Heart right ventricle (tissue), 16 donors: ENCODE measurements at regions not wholly inside any gene's neighbourhood (a gene's known extent, or its start where the extent isn't known, plus 50 kb on each side); places are given as distances from the start of the nearest gene placed in this dataset.

Experiments used
- ATAC-seq, 8 donors: fragments of 200-7000 bp; cut with Tn5 transposase; one replicate each; pipeline ENCODE4 v1.9.1; 2020; ENCODE audit warnings: mild to moderate bottlenecking in 8 of 8, moderate library complexity in 8 of 8, moderate number of reproducible peaks in 1 of 8
- DNase-seq, 2 donors: peaks; one replicate each; pipeline ENCODE4 v3.0.0-alpha.2; 2020
- H3K27ac ChIP-seq, 10 donors: fragments of 200-600 bp; sonication (generic) in 2 of 10; one replicate each; pipeline versions ENCODE4 v1.5.0 to v1.8.0; 2020 to 2022; ENCODE audit warnings: mild to moderate bottlenecking in 3 of 10
- H3K27me3 ChIP-seq, 7 donors: fragments of 200-600 bp; one replicate each; pipeline ENCODE4 v1.8.0; 2021 to 2022; ENCODE audit warnings: mild to moderate bottlenecking in 2 of 7
- H3K36me3 ChIP-seq, 9 donors: fragments of 200-600 bp; sonication (generic) in 1 of 9; one replicate each; pipeline versions ENCODE4 v1.5.0 to v1.8.0; 2020 to 2022; ENCODE audit warnings: mild to moderate bottlenecking in 2 of 9
- H3K4me1 ChIP-seq, 9 donors: fragments of 200-600 bp; sonication (generic) in 1 of 9; one replicate each; pipeline versions ENCODE4 v1.5.0 to v1.8.0; 2020 to 2022; ENCODE audit warnings: mild to moderate bottlenecking in 4 of 9
- H3K4me3 ChIP-seq, 10 donors: fragments of 200-600 bp; sonication (generic) in 2 of 10; one replicate each; pipeline versions ENCODE4 v1.5.0 to v1.8.0; 2020 to 2022; ENCODE audit warnings: mild to moderate bottlenecking in 7 of 10, moderate library complexity in 2 of 10
- H3K9me3 ChIP-seq, 11 donors: fragments of 200-600 bp in 10 of 11; sonication (generic) in 2 of 11; one replicate each; pipeline versions ENCODE4 v1.5.0 to v1.8.0; 2013 to 2022; ENCODE audit warnings: mild to moderate bottlenecking in 2 of 11, control low read depth in 1 of 11, moderate library complexity in 1 of 11
- WGBS, 2 donors: extraction: QIAGEN DNeasy Blood & Tissue Kit; methylation state at CpG; one replicate each; pipeline ENCODE4 v1.1.7; 2013; ENCODE audit warnings: inconsistent platforms in 1 of 2; 5-methylcytosine and 5-hydroxymethylcytosine counted together
- intact Hi-C, 10 donors: fragments of 100-400 bp; cut with DNase I; formaldehyde crosslinking; loops; one replicate each; pipeline versions ENCODE4 v1.11.1 to v1.14.2; 2022
- TF ChIP-seq, protein P1 (sequence below), 9 donors: fragments of 200-600 bp; sonication (generic) in 2 of 9; IDR thresholded peaks; one replicate each; pipeline versions ENCODE4 v1.5.0 to v1.8.0; 2021 to 2022; ENCODE audit warnings: antibody characterized with exemption in 9 of 9, mild to moderate bottlenecking in 5 of 9, moderate library complexity in 1 of 9
- donor health status: Arrhythmogenic right ventricular cardiomyopathy.
- donor health status: ischemic (EF 13 %, LVEDD 7.1; RV severe dilation, severe dysfunction).
- donor health status: healthy with polysubstance abuse.
- donor health status: DM: no; HTN: yes; CAD: no.
- donor health status: DM: no; HTN: no; CAD: no.
- donor health status: ischemic (EF 25% LVEDD 6.9; RV normal size, moderate dysfunction).
- donor health status: ischemic (EF 25% LVEDD 5.7; RV mildly dilated, moderate dysfunction).
- donor health status: healthy.
- donor health status: DM: yes; HTN: yes; CAD: no.
- donor health status: Ischemic cardiomyopathy.
- donor health status: ischemic (EF 35%, LVEDD 5.7; RV mildly dilated, moderate dysfunction).
- donor health status: nonischemic (EF 11% LVEDD 7.7; RV severe dilation, severe dysfunction).
- donor health status: DM: yes; HTN: yes; CAD: no.
- donor health status: PGD.
- donor health status: ischemic (EF 29% LVEDD 5.4; RV normal size, mild dysfunction).
- donor health status: nonischemic (EF 23%, LVEDD 6.1; RV moderate dilation, normal function).

DNA sequence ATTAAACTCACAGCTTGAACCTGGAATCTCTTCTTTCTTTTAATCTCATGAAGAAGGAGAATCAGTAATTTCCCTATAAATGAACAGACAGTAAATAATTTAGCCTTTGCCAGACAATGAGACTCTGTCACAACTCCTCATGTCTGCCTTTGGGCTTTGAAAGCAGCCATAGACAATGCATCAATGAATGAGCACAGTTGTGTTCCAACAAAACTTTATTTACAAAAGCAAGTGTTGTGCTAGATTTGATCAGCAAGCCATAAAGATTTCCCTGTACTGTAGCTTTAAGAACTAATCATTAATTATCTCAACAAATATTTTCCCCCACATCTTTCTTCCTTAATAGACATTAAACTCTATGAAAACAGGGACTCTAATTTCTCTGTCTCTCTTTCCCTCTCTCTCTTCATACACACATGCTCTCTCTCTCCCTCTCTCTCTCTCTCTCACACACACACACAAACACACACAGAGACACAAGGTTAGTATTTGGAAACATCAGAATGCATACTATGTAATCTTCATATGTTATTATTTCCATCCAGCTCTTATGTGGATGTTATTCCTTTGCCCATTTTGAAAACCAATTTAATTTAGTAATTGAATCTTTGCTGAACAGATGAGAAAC lies 1209.8 kb upstream of the CDH6 start:
- DNase-seq, result no peak
- Histone ChIP-seq H3K27me3 (no peaks in the 10 kb centered on the region), H3K36me3 (no peaks in the 10 kb centered on the region), H3K9me3 (peaks cover 0 to 6% (median 0%) of the 10 kb centered on the region in 11 donors), H3K27ac (no peak overlapping the region), H3K4me3 (no peak overlapping the region), H3K4me1 (no peaks in the 10 kb centered on the region)
- ATAC-seq, result no peak
- intact Hi-C loops, result no loop called here
- TF ChIP-seq, protein P1, sequence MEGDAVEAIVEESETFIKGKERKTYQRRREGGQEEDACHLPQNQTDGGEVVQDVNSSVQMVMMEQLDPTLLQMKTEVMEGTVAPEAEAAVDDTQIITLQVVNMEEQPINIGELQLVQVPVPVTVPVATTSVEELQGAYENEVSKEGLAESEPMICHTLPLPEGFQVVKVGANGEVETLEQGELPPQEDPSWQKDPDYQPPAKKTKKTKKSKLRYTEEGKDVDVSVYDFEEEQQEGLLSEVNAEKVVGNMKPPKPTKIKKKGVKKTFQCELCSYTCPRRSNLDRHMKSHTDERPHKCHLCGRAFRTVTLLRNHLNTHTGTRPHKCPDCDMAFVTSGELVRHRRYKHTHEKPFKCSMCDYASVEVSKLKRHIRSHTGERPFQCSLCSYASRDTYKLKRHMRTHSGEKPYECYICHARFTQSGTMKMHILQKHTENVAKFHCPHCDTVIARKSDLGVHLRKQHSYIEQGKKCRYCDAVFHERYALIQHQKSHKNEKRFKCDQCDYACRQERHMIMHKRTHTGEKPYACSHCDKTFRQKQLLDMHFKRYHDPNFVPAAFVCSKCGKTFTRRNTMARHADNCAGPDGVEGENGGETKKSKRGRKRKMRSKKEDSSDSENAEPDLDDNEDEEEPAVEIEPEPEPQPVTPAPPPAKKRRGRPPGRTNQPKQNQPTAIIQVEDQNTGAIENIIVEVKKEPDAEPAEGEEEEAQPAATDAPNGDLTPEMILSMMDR (IDR thresholded peaks at IDR 0.05), result no peak

DNA sequence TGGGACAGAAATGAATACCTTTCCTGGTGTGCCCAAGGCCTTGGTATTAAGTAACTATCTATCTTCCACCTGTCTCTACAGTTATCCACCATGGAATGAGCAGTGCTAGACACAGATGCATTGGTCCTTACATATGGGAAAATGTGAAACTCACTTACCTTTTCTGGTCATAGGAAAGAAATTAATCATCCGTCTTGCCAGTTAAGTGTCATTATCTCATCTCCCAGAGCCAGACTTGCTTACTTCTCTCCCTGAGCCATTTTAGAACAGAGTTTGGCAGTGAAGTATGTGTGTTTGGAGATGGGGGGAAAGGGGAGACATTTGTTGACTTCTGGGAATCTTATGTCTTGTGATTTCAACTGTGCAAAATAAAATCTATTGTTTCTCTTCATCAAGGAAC lies 1211.0 kb upstream of the CDH6 start:
- H3K27me3 ChIP-seq, result no peaks in the 10 kb centered on the region
- no peak for ATAC-seq
- TF ChIP-seq, protein P1 (IDR thresholded peaks at IDR 0.05), result no peak
- H3K4me3 ChIP-seq, result no peak overlapping the region
- no peaks in the 10 kb centered on the region for H3K4me1 ChIP-seq
- no peaks in the 10 kb centered on the region for H3K36me3 ChIP-seq
- DNase-seq, result no peak
- no peak overlapping the region for H3K27ac ChIP-seq
- H3K9me3 ChIP-seq, result peaks cover 0 to 6% (median 0%) of the 10 kb centered on the region in 11 donors
- intact Hi-C loops, result no loop called here
- 68 to 74% methylated on average over 1 of the region's 1 CpG for WGBS, 2 donors

DNA sequence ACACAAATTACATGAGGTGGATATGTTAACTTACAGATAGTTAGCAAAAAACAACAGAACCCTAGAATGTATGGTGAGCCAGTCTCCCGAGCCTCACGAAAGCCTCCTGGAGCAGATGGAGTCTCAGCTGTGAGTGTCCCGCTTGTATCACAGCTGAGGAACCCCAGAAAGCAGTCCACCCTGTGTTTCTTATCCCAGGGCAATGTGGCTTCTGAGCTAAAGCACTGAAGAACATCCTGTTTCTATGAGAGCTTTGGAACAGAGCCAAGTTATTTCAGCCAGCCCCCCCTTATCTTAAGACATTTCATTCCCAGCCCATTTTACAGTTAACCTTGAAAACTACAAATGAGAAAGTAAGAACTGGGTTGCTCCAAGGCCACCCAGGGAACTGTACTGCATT lies 1220.9 kb upstream of the CDH6 start:
- no peaks in the 10 kb centered on the region for H3K36me3 ChIP-seq
- peaks cover 0 to 11% (median 0%) of the 10 kb centered on the region in 11 donors for H3K9me3 ChIP-seq
- DNase-seq, result no peak
- no peaks in the 10 kb centered on the region for H3K4me1 ChIP-seq
- no peak overlapping the region for H3K4me3 ChIP-seq
- H3K27me3 ChIP-seq, result no peaks in the 10 kb centered on the region
- no peak for ATAC-seq
- H3K27ac ChIP-seq, result no peak overlapping the region
- intact Hi-C loops, result no loop called here
- 38 to 58% methylated on average over 3 of the region's 3 CpGs for WGBS, 2 donors
- TF ChIP-seq, protein P1 (IDR thresholded peaks at IDR 0.05), result no peak

DNA sequence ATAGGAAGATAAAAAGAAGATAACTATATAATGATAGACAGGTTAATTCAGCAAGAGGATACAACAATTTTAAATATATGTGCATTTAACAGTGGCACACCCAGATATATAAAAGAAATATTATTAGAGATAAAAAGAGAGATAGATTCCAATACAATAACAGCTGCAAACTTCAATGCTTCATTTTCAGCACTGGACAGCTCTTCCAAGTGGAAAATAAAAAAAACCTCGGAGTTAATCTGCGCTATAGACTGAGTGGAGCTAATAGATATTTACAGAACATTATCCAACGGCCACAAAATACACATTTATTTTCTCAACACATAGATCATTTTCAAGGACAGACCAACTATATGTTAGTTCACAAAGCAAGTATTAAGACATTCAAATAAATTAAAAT lies 1229.5 kb upstream of the CDH6 start:
- ATAC-seq (no peak), DNase-seq (no peak)
- Histone ChIP-seq H3K27me3 (no peaks in the 10 kb centered on the region), H3K4me1 (no peaks in the 10 kb centered on the region), H3K36me3 (no peaks in the 10 kb centered on the region), H3K9me3 (peaks cover 0 to 57% (median 6%) of the 10 kb centered on the region in 11 donors), H3K4me3 (no peak overlapping the region), H3K27ac (no peak overlapping the region)
- 33 to 44% methylated on average over 3 of the region's 3 CpGs for WGBS, 2 donors
- TF ChIP-seq, protein P1 (IDR thresholded peaks at IDR 0.05), result no peak
- intact Hi-C loops, result no loop called here
